HG03045 (cell line): ENCODE measurements at regions not wholly inside any gene's neighbourhood (a gene's known extent, or its start where the extent isn't known, plus 50 kb on each side); places are given as distances from the start of the nearest gene placed in this dataset.

Source experiments
- ATAC-seq: cut with Tn5 transposase; IDR thresholded peaks from one replicate; pipeline ENCODE4 v1.9.1; 2021; ENCODE audit warnings: mild to moderate bottlenecking, moderate library complexity; ENCODE audit not compliant: unreplicated experiment

DNA sequence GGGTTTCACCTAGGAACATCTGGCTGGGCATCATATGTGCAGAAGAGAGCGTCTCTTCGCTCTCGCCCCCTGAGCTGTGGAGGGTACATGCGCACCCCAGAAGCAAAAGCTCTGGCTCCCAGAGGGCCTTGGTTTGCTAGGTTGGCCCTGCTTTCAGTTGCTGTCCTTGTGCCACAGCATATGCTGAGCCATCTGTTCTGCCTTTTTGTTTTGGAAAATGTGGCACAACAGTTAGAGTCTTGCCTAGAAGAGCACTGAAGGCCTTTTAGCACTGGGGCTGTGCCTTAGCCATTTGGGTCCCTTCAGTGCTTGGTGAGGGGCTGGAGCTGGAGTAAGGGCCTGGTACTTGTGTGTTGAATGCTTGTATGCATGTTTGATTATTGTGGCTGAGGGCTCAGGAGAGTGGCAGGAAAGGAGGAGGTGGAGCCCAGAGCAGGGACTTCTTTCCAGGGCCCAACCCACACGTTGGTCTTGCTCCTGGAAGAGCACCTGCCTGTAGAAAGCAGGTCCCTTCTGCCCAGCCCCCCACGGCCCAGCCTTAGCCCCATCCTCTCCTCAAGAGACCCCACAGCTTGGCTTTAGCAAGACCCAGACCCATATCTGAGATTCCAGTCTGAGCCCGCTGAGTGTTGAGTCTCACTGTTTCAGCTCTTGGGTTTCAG, 113.7 kb downstream of the SLC25A47 start:
- no peak for ATAC-seq

DNA sequence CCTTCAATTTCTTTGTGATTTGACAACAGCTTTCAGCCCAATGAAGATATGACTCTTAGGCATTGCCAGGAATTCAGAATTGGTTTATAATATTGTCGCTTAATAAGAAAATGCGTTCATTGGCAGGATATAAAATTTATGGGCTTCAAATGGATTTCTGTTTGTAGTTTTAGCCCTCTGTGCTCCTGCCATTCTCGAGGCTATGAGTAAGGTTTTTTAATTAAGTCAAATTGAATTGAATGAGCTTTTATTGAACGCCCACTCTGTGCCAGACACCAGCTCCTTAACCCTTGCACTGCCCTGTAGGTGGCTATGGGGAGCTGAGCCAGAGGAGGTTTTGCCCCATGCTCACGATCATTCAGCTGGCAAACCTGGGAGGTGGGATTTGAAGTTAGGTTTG, 115.1 kb downstream of the SLC25A47 start:
- ATAC-seq, result no peak

DNA sequence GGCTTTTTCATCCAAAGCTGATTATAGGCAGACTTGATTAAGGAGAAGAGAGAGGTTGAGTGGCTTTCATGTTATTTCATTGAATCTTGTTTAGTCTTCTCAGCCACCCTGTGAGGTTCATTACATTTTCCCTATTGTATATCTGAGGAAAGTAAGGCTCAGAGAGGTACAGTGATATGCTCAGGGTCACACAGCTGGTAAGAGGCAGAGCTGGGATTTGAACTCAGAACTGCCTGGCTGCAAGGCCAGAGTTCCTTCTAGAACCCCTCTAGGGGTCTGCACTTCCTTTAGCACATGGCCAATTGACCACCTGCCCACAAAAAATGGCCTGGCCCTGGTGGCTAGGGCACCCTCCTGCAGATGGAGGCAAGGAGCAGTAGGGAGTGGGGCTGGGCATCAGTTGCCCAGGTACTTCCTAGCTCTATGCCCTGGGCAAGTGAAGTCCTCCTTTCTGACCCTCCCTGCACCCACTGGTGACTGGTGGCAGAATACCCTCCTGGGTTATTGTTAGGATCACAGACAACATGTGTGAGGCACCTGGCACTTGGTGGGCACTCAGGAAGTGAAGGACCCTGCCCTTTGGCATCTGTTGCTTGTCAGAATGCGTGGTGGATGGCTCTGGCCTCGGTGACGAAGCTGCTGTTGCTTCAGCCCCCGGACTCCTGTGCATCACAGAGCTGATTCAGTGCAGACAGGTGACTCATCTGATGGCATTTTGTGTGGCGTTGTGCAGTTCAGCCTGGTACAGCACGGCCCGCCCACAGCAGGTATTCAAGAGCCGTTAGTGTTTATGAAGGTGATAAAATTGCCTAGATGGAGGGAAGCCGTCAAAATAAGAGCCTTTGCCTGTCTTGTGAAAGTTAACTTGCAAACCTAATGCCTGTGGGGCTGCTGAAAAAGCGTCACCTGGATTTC, 115.8 kb downstream of the SLC25A47 start:
- ATAC-seq, result no peak

DNA sequence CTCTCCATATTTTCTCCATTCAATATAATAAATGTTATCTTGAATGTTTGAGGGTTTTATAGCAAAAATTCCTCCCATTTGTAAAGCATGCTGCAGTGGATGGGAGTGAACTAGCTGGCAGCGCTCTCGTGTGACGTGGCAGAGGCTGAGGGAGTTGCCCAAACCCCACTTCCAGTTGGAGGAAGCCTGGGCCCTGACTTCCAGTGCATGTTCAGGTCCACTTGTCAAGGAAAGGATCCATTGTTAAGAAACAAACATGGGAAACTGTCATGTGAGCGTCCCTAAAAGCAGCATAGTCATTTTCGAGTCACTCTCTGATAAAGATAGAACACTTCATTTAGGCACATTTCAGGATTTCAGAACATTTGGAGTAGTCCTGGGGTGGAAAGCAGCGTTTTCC, 116.6 kb downstream of the SLC25A47 start:
- ATAC-seq, result no peak

DNA sequence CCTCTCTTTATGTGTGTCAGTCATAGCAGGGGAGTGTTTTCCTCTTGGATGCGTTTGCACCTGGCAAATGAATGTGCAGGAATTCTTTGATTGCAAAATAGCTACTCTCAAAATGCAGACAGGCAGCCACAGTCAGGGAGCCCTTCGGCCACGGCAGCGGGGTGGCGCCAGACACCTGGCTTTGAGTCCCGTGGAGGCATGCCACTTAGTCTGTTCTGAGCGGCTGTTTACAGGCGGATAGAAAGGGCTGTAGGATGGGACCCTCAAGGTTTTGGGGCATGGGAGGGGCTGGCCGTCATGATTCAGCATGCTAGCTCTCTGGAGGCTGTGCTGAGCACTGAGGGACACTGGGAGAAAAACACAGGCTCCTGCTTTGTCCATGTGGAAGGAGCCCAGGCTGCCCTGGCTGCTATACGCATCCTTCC, 117.1 kb downstream of the SLC25A47 start:
- ATAC-seq, result no peak

DNA sequence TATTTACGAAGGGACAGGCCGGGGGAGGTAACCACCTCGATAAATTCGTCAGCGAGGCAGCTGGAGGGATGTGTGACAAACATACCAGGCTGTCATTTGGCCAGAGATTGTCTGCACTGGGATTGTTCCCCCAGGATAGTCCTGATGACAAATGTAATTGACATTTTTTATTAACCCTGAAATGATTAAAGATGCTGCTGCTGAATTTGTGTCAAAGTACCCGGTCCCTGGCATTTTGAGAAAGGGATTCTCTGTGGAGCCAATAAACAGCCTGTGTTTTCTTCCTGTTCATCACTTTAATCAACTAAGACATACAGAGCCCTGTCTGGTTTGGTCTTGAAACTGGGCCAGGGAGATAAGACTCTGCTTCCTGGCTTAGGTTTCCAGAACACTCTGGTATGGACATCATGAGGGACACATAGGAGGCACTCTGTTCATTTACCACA, 117.6 kb downstream of the SLC25A47 start:
- no peak for ATAC-seq

DNA sequence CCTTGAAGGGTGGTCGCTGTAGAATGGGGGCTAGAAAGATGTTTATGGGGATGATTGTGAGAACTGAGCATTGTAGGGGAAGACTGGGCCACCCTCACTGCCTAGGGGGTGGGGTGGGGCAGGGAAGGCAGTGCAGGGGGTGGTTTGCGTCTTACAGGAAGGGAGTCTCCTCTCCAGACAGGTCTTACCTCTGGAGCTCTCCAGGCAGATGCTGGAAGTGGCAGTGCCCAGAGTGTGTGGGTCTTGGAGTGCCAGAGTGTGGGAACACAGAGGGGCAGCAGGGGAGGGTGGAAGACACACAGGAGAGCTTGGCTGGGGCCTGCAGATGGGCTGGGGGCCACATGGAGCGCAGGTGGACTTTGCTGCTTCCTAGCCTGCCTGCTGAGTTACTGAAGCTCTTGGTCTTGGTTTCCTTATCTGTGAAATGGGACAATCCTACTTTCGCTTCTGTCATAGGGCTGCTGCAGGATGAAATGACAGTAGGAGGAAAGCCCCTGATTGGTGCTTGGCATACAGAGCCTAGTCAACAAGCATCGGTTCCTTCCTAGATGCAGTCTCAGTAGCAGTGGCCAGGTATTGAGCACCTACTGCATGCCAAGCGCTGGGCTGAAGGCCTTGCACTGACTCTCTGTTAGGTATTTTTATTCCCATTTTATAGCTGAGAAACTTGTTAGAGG, 118.3 kb downstream of the SLC25A47 start:
- ATAC-seq, result no peak

DNA sequence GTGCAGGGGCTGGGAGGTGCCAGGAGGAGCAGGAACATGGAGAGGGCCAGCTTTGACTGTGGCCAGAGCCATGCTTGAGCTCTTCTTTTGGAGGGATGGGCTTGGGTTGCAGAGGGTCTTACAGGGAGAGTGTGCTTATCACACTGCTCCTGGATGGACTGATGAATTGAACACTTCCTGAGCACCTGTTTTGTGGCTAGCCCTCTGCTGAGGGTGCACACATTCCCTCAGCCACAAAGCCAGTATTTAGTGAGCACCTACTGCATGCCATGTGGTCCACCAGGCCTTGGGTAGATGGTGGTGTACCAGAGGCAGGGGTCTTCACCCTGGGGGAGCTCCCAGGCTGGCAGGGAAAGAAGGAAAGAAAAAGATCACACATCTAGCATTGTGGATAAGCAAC, 118.9 kb downstream of the SLC25A47 start:
- no peak for ATAC-seq

DNA sequence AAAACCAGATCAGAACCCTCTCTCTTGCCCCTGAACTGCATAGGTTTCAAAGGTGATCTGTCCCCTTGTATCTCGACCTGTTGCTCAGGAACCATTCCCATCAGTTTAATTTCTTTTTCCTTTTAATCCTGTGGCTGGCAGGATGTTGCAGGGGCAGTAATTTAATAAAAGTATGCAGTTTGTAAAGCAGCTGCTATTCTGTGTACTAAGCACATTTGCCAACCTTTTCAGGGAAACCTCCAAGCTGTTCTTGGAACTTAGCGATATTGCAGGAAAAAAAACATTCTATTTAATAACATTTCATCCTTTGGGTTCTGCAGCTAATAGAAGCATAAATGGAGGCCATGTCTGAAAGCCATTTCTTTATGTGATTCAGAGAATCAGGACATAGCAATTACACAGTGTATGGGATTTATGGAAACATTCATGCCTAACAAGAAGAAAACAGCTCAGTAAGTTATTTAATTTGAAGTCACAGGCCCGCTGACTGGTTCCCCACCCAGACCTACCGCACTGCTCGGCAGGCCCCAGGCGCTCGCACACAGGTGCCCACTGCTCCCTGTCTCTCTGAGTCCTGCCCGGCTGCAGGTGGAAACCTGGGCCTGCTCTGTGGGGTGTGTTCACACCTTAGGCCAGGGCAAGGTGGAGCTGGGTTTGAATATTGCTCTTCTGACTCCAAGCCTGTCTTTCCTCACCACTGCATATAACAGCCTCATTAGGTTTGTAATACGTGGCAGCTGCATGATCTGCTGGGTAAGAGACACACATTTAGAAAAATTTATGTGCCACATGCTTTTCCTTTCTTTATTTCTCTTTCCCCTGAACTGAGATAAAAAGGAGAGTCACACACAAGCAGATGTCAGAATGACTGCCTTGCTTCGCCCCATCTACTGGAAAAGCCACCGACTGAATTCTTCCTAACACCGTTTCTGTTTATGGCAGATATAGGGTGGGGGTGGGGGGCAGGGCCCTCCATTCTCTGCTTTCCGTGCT, 119.7 kb downstream of the SLC25A47 start:
- ATAC-seq, result no peak

DNA sequence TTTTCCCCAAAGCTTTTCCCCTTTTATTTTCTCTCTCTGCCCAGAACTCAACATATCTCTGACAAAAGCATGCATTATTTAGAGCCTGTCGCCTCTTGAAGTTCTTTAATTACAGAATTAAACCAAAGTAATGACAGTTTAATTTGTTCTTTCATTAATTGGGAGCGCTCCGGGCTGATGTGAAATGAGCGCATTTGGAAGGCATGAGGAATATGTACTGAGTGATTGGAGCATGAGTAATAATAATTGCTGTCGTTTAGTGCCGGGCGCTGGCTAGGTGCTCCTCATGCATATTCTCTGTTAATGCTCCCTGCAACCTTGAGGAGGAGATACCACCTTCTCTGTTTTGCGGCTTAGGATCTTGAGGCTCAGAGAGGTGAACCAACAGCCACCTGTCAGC, 120.5 kb downstream of the SLC25A47 start:
- no peak for ATAC-seq

DNA sequence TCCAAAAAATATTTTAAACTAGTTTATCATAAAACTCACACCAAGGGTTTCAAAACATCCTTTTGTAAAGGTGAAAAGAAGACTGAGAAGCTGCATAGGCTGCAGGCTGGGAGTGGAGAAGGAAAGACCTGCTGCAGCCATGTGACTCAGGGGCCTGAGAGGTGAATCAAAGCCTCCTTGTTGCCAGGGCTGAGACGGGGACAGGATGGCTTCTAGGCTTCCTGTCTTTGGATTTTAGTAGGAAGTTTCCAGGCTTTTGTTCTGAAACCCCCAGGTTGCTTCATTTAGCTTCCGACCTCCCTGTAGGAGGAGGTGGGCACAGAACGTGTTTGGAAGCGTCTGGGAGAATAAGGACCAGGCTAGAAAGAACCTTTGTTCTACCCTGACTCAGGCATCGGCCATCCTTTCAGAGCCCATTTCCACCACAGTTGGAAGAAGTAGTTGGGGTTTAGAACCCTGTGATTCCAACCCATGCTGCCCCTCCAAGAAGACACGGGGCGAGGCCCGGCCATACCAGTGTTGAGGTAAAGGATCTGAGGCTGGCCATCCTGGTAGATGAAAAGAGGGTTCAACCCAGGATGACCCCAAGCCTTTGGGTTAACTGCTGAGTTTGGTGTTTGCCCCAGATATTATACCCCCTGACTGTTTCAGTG, 122.4 kb downstream of the SLC25A47 start:
- no peak for ATAC-seq

DNA sequence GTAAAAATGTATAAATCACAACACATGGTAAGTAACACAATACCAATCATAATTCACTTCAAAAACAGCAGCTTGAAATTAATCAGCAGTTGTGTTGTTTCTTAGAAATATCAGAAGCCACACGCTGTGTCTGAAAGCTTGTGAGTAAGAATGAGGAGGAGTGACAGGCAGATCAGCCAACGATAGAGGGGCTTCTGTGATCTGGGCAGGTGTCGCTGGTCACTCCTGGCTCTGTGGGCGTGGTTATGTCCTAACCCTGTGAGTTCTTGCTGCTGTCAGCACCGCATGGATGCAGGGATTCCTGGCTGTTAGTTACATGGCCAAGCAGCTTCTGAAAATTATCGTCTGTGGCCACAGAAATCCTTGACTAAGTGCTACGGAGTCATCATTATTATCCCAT, 123.4 kb downstream of the SLC25A47 start:
- ATAC-seq, result no peak

DNA sequence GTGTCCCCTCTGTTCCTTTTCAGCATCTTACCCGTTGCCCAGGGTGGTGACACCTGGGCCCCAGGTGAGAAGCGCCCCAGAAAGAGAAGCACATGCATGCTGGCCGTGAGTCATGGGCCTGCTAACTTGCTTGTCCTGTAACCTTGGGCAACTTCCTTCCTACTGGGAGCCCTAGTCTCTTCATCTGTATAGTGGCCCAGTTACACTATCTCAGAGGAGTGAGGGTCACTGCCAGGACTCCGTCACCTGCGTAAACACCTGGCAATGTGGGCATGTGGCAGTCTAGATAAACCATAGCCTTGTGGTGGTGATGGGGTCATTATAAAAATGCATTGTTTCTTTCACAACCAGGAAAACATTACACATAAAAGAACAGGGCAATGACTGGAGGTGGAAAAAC, 125.2 kb downstream of the SLC25A47 start:
- no peak for ATAC-seq

DNA sequence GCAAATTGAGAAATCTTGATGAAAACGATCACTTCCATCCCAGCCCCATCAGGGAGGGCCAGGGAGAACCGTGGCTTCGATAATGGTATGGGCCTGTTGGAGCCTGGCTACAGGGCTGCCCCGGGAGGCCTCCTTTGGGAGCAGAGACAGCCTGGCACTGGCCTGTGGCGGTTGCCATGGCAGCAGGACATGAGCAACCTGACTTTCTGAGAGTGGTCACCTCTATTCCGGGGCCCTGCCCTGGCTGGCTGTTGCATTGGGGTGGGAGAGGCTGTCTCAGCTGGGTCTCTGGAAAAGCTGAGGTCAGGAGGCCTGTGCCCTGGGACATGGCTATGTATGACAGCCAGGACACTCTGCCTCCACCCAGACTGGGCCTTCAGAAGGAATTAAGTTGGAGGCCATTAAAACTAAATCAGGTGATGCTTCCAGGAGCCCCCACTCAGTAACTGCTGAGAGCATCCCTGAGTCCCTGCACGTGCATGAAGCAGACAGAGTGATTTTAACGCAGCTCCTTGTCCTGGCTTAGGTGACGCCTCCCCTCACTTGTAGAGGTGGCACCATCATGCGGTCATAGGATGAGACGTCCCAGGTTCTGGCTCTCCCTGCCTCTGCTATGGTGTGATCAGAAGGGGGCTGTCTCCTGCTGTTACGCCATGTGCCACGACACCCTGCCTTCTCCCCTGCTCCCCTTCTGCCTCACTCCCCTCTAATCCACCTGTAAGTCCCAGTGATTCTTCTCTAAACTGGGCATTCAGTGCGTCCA, 126.3 kb downstream of the SLC25A47 start:
- ATAC-seq, result no peak

DNA sequence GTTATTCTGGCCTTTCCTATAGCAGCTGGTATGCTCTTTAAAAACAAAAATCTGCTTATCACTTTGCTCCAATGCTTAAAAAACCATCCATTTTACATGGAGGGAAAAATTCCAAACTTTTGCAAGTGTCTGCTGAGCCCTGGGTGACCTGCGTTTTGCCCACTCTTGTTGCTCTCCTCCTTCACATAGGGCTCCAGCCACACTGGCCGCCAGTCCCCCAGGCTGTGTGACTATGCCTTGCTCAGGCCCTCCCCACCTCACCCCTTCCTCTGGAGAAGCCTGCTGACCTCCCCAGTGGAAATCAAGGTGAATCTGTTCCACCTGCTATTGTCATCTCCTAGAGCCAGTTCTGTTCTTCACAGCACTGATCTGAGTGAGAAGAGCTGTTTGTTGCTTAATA, 126.9 kb downstream of the SLC25A47 start:
- no peak for ATAC-seq

DNA sequence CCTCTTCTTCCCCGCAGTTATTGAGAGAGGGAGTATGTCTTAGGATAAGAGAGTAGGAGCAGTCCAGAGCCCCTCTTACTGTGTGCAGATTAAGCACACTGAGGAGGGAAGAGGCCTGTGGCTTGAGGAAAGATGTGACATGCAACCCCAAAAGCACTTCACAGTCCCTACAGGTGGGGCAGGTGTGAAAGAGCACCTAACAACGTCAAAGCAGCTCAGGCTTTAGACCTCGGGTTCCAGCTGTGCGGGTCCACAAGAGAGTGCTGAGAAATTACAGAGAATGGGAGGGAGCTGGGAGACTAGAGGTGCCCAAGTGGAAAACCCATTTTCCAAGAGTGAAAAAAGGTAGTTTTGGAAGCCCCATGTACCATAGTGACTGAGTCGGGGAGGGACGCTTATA, 127.6 kb downstream of the SLC25A47 start:
- no peak for ATAC-seq

DNA sequence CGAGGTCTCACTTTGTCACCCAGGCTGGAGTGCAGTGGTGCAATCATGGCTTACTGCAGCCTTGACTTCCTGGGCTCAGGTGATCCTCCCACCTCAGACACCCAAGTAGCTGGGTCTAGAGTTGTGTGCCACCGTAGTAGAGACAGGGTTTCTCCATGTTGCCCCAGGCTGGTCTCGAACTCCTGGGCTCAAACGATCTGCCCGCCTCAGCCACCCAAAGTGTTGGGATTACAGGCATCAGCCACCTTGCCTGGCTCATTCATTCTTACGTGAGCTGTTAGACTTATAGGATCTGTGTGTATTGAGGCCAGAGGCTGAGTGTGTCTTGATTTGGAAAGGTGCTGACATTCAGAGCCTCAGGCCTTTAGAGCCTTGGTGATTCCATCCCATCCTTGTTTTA, 128.1 kb downstream of the SLC25A47 start:
- no peak for ATAC-seq

DNA sequence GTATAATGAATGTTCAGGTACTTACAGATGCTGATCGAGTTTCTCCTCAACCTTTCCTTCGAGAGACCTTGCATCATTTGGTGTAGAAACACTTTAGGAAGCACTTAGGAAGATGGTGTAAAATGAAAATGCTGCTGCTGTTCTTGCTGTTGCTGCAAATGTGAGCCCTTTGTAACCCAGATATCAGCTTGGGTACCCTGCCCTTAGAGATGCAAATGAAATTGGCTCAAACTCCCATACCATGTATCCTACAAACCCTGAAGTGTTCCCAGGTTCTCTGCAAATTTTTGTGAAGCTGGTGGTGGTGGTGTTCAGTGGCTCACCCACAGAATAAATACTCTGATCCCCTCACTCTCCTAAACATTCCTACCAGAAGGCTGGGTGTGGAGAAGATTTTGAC, 130.8 kb downstream of the SLC25A47 start:
- no peak for ATAC-seq

DNA sequence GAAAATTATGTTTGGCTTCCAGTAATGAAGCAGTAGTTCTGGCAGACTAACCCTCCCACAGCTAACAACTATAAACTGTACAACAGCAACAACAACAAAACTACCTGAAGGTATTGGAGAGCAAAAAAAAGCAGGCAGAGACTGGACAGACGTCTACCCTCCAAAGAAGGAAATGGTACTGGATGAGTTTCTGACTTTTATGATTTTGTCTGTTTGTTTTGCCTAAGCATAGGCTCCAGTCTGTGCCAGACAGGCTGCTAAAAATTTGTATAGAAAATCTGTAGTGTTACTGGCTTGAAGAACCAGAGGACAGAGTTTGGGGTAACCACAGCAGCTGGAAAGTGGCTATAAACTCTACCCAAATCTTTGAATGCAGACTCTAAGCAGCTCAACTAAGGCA, 131.3 kb downstream of the SLC25A47 start:
- ATAC-seq, result no peak
